Esophagus (tissue), 2 donors: ENCODE measurements at regions not wholly inside any gene's neighbourhood (a gene's known extent, or its start where the extent isn't known, plus 50 kb on each side); places are given as distances from the start of the nearest gene placed in this dataset.

Source experiments
- H3K27ac ChIP-seq, 2 donors: one replicate each; pipeline ENCODE4 v1.5.1; 2013; ENCODE audit warnings: low read depth in 2 of 2, mild to moderate bottlenecking in 2 of 2, inconsistent platforms in 1 of 2, low read length in 1 of 2, moderate library complexity in 1 of 2
- H3K27me3 ChIP-seq, 2 donors: one replicate each; pipeline ENCODE4 v1.6.1; 2013; ENCODE audit warnings: low read length in 2 of 2, control low read depth in 1 of 2, mild to moderate bottlenecking in 1 of 2; ENCODE audit not compliant: insufficient read depth in 2 of 2, control insufficient read depth in 1 of 2
- H3K36me3 ChIP-seq, 2 donors: one replicate each; pipeline ENCODE4 v1.6.1; 2013; ENCODE audit warnings: low read length in 1 of 2; ENCODE audit not compliant: control insufficient read depth in 2 of 2, insufficient read depth in 2 of 2
- H3K4me1 ChIP-seq, 2 donors: one replicate each; pipeline ENCODE4 v1.6.1; 2013; ENCODE audit warnings: low read length in 1 of 2; ENCODE audit not compliant: control insufficient read depth in 2 of 2, insufficient read depth in 2 of 2
- H3K4me3 ChIP-seq, 2 donors: one replicate each; pipeline ENCODE4 v1.5.1; 2013; ENCODE audit warnings: low read length in 2 of 2, mild to moderate bottlenecking in 2 of 2, low read depth in 1 of 2, moderate library complexity in 1 of 2
- H3K9me3 ChIP-seq, 2 donors: one replicate each; pipeline ENCODE4 v1.6.1; 2013; ENCODE audit warnings: mild to moderate bottlenecking in 2 of 2, low read depth in 1 of 2, low read length in 1 of 2, moderate library complexity in 1 of 2; ENCODE audit not compliant: control insufficient read depth in 2 of 2, insufficient read depth in 1 of 2
- WGBS, 2 donors: extraction: QIAGEN DNeasy Blood & Tissue Kit; methylation state at CpG; one replicate each; pipeline ENCODE4 v1.1.7; 2013; 5-methylcytosine and 5-hydroxymethylcytosine counted together
- donor health status: healthy with polysubstance abuse.
- donor health status: Bipolar disorder and iron deficiency.

- peaks cover 0 to 4% of the 10 kb centered on the region in 2 donors for H3K9me3 ChIP-seq
- no peaks in the 10 kb centered on the region for H3K36me3 ChIP-seq
- H3K27me3 ChIP-seq: no peaks in the 10 kb centered on the region
- H3K4me1 ChIP-seq: no peaks in the 10 kb centered on the region
- 79 to 96% methylated on average over 2 of the region's 2 CpGs for WGBS, 2 donors
- H3K4me3 ChIP-seq: no peak overlapping the region
- no peak overlapping the region for H3K27ac ChIP-seq
Observed at GRCh38 chr3:72223628-72224027, 438.7 kb upstream of the PROK2 start.

DNA sequence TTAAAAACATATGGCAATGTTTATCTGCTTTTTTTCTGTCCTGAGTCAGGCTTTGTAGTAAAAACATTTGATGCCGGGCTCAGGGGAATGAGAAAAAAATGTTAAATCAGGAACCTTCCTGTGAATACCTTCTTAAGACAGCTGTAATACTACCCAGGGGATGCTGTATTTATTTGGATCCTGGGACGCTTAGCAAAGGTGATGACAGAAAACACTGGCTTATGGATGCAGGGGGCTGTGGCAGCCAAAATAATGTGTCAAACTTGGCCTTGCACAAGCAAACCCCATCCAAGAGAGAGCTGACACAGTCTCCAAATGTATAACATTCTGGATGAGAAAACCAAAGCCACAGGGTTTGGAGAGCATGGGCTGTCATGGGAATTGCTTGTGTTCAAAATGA is 438.2 kb upstream of the PROK2 start:
- 70 to 79% methylated on average over 2 of the region's 2 CpGs for WGBS, 2 donors

GRCh38 chr3:72222410-72222809 is 437.5 kb upstream of the PROK2 start:
- 81 to 87% methylated on average over 9 of the region's 9 CpGs for WGBS, 2 donors
- Histone ChIP-seq H3K27ac (no peak overlapping the region), H3K4me3 (no peak overlapping the region), H3K36me3 (no peaks in the 10 kb centered on the region), H3K9me3 (peaks cover 0 to 4% of the 10 kb centered on the region in 2 donors), H3K4me1 (no peaks in the 10 kb centered on the region), H3K27me3 (no peaks in the 10 kb centered on the region)

More for the DNA sequence above, 438.2 kb upstream of the PROK2 start:
- Histone ChIP-seq H3K36me3 (no peaks in the 10 kb centered on the region), H3K4me3 (no peak overlapping the region), H3K9me3 (peaks cover 0 to 4% of the 10 kb centered on the region in 2 donors), H3K27me3 (no peaks in the 10 kb centered on the region), H3K4me1 (no peaks in the 10 kb centered on the region), H3K27ac (no peak overlapping the region)

- H3K4me3 ChIP-seq: no peak overlapping the region
- no peaks in the 10 kb centered on the region for H3K27me3 ChIP-seq
- no peaks in the 10 kb centered on the region for H3K4me1 ChIP-seq
- H3K36me3 ChIP-seq: no peaks in the 10 kb centered on the region
- no peak overlapping the region for H3K27ac ChIP-seq
- H3K9me3 ChIP-seq: peaks cover 0 to 2% of the 10 kb centered on the region in 2 donors
- WGBS, 2 donors: 84 to 85% methylated on average over 6 of the region's 6 CpGs
Observed at GRCh38 chr3:72220946-72221345, 436.0 kb upstream of the PROK2 start.

- H3K27ac ChIP-seq: no peak overlapping the region
Observed at GRCh38 chr3:72219752-72220151, 434.8 kb upstream of the PROK2 start.

DNA sequence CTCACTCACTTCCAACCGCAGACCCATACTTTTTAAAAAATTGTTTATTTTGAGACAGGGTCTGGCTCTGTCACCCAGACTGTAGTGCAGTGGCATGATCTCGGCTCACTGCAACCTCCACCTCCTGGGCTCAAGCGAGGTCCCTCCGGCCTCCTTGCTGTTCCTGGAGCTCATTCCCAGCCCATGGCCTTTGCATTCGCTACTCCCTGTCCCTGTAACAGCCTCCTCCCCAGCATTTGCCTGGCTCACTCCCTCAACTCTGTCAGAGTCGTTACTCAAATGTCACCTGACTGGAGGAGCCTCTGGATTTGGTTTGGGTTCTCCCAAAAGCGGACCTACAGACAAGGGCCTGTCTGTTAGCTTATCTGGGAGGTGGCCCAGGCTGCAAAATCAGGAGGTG is 432.6 kb upstream of the PROK2 start:
- WGBS, 2 donors: 83 to 95% methylated on average over 7 of the region's 7 CpGs
- no peak overlapping the region for H3K4me3 ChIP-seq
- H3K9me3 ChIP-seq: no peaks in the 10 kb centered on the region
- H3K36me3 ChIP-seq: no peaks in the 10 kb centered on the region
- H3K4me1 ChIP-seq: no peaks in the 10 kb centered on the region
- no peak overlapping the region for H3K27ac ChIP-seq
- no peaks in the 10 kb centered on the region for H3K27me3 ChIP-seq

More at GRCh38 chr3:72219752-72220151, 434.8 kb upstream of the PROK2 start:
- H3K9me3 ChIP-seq: no peaks in the 10 kb centered on the region
- 87 to 88% methylated on average over 3 of the region's 3 CpGs for WGBS, 2 donors
- no peak overlapping the region for H3K4me3 ChIP-seq
- H3K4me1 ChIP-seq: no peaks in the 10 kb centered on the region
- no peaks in the 10 kb centered on the region for H3K36me3 ChIP-seq
- no peaks in the 10 kb centered on the region for H3K27me3 ChIP-seq

DNA sequence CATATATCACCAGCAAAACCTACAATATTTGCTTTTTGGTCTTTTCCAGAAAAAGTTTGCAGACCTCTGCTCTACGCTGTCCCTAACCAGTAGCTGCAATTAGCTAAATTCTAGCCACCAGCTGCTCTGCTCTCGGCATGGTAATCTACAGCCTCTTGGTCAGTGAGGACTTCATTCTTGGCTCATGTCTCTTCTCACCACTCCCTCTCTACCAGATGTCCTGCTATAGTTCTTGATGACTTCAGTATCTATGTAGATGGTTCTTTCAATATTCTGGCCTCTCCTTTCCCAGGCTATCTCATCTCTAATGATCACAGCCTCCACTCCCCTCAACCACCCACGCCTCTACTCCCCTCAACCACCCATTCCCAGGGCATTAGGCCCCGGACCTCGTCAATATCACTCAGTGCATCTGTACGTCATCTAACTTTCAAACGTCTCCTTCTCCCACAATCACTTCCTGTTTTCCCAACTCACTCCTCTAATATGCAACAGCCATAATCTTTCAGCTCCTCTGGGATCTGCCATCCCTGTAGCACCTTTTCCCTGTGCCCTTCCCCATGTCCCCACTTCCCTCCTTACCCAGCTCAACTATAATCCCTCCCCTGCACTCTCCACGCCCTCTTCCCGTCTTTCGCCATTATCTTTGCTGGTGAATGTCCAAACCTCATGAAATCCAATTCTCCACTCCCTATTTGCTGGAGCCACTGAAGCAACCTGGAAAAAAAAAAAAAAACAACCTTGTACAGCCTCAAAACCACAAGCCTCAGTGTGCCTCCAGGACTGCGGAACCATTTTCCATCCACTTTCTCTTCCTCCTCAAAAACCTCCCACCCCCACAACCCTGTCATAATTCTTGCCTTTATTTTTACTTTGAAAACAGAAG is 429.4 kb upstream of the PROK2 start:
- no peaks in the 10 kb centered on the region for H3K4me1 ChIP-seq
- no peaks in the 10 kb centered on the region for H3K27me3 ChIP-seq
- no peak overlapping the region for H3K27ac ChIP-seq
- H3K9me3 ChIP-seq: no peaks in the 10 kb centered on the region
- H3K4me3 ChIP-seq: no peak overlapping the region
- no peaks in the 10 kb centered on the region for H3K36me3 ChIP-seq
- WGBS, 2 donors: 82 to 83% methylated on average over 11 of the region's 11 CpGs

DNA sequence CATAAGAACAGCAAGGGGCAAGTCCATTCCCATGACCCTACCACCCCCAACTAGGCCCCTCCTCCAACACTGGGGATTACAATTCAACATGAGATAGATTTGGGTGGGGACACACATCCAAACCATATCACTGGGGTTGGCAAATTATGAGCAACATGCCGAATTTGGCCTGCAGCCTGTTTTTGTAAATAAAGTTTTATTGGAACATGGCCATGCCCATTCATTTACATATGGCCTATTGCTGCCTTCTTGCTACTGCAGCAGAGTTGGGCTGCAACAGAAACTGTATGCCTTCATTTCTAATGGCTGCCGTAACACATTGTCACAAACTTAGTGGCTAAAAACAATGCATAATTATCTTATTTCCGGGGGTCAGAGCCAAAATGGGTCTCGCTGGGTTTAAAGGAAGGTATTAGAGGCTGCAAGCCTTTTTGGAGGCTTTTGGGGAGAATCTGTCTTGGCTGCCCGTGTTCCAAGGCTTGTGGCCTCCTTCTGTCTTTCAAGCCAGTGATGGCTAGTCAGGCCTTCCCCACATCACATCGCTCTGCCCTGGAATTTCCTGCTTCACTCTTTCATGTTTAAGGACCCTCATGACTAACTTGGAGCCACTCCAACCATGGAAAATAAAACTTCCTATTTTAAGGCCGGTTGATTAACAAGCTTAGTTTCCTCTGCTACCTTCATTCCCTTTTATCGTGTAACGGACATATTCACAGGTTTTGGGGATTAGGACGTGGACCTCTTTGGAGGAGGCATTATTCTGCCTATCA is 428.5 kb upstream of the PROK2 start:
- H3K4me3 ChIP-seq: no peak overlapping the region
- no peaks in the 10 kb centered on the region for H3K36me3 ChIP-seq
- no peak overlapping the region for H3K27ac ChIP-seq
- 77 to 79% methylated on average over 10 of the region's 10 CpGs for WGBS, 2 donors
- H3K4me1 ChIP-seq: no peaks in the 10 kb centered on the region
- no peaks in the 10 kb centered on the region for H3K27me3 ChIP-seq
- no peaks in the 10 kb centered on the region for H3K9me3 ChIP-seq

- WGBS, 2 donors: 71 to 76% methylated on average over 4 of the region's 4 CpGs
- no peaks in the 10 kb centered on the region for H3K36me3 ChIP-seq
- no peak overlapping the region for H3K27ac ChIP-seq
- no peaks in the 10 kb centered on the region for H3K4me1 ChIP-seq
- no peaks in the 10 kb centered on the region for H3K9me3 ChIP-seq
- no peaks in the 10 kb centered on the region for H3K27me3 ChIP-seq
- H3K4me3 ChIP-seq: no peak overlapping the region
Observed at GRCh38 chr3:72212396-72212795, 427.4 kb upstream of the PROK2 start.
